Endothelial cell (in vitro differentiated cells): ENCODE measurements at regions not wholly inside any gene's neighbourhood (a gene's known extent, or its start where the extent isn't known, plus 50 kb on each side); places are given as distances from the start of the nearest gene placed in this dataset.

Source experiments
- DNase-seq: peaks from one replicate; pipeline ENCODE4 v3.0.0; 2021; ENCODE audit warnings: low spot score
- H3K27ac Mint-ChIP-seq: one replicate; pipeline ENCODE4 v1.8.0; 2021; ENCODE audit warnings: mixed read lengths, inconsistent platforms; ENCODE audit not compliant: unreplicated experiment
- H3K27me3 Mint-ChIP-seq: one replicate; pipeline ENCODE4 v1.8.0; 2021; ENCODE audit warnings: mild to moderate bottlenecking, moderate library complexity, mixed read lengths, inconsistent platforms; ENCODE audit not compliant: unreplicated experiment
- H3K36me3 Mint-ChIP-seq: one replicate; pipeline ENCODE4 v1.8.0; 2021; ENCODE audit warnings: mild to moderate bottlenecking, low read depth, mixed read lengths, inconsistent platforms; ENCODE audit not compliant: unreplicated experiment
- H3K4me1 Mint-ChIP-seq: one replicate; pipeline ENCODE4 v1.8.0; 2021; ENCODE audit warnings: mild to moderate bottlenecking, mixed read lengths, inconsistent platforms; ENCODE audit not compliant: unreplicated experiment
- H3K4me3 Mint-ChIP-seq: one replicate; pipeline ENCODE4 v1.8.0; 2021; ENCODE audit warnings: mild to moderate bottlenecking, mixed read lengths, inconsistent platforms; ENCODE audit not compliant: unreplicated experiment
- H3K9me3 Mint-ChIP-seq: one replicate; pipeline ENCODE4 v1.8.0; 2021; ENCODE audit warnings: mixed read lengths, inconsistent platforms; ENCODE audit not compliant: unreplicated experiment
- TF ChIP-seq, protein P1 (sequence below): fragments of 200-600 bp; sonication (generic); IDR thresholded peaks from one replicate; pipeline ENCODE4 v1.5.0; 2021; ENCODE audit warnings: antibody characterized with exemption; ENCODE audit not compliant: unreplicated experiment

- no peaks in the 10 kb centered on the region for H3K36me3 Mint-ChIP-seq
- no peaks in the 10 kb centered on the region for H3K9me3 Mint-ChIP-seq
- no peak overlapping the region for H3K27ac Mint-ChIP-seq
- H3K27me3 Mint-ChIP-seq, result peaks cover 3% of the 10 kb centered on the region
- TF ChIP-seq, protein P1, sequence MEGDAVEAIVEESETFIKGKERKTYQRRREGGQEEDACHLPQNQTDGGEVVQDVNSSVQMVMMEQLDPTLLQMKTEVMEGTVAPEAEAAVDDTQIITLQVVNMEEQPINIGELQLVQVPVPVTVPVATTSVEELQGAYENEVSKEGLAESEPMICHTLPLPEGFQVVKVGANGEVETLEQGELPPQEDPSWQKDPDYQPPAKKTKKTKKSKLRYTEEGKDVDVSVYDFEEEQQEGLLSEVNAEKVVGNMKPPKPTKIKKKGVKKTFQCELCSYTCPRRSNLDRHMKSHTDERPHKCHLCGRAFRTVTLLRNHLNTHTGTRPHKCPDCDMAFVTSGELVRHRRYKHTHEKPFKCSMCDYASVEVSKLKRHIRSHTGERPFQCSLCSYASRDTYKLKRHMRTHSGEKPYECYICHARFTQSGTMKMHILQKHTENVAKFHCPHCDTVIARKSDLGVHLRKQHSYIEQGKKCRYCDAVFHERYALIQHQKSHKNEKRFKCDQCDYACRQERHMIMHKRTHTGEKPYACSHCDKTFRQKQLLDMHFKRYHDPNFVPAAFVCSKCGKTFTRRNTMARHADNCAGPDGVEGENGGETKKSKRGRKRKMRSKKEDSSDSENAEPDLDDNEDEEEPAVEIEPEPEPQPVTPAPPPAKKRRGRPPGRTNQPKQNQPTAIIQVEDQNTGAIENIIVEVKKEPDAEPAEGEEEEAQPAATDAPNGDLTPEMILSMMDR, result no peak
- no peaks in the 10 kb centered on the region for H3K4me1 Mint-ChIP-seq
- H3K4me3 Mint-ChIP-seq, result no peak overlapping the region
- DNase-seq, result no peak
Measured at GRCh38 chr20:11814267-11814666, 103.4 kb upstream of the BTBD3 start.

DNA sequence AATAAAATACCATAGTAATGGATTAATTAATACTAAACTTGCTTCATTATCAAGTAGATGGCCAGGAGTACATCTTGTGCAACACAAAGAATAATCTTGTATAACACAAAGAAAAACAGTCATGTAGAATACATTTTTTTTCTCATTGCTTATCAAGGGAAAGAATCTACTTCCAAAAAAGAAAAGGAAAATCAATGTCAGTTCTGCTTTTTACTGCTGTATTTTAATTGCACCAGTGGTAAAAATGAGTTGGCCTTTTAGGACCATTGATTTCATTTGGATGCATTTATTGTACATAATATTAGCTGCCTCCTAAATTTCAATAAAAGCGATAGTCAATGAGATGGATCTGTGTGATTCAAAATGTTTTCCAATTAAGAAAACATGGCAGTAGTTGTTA is 96.9 kb upstream of the BTBD3 start:
- Mint-ChIP-seq H3K36me3 (no peaks in the 10 kb centered on the region), H3K9me3 (no peaks in the 10 kb centered on the region), H3K27ac (no peak overlapping the region), H3K4me1 (peaks cover 7% of the 10 kb centered on the region), H3K4me3 (no peak overlapping the region), H3K27me3 (no peaks in the 10 kb centered on the region)
- DNase-seq, result no peak
- TF ChIP-seq, protein P1, result no peak

DNA sequence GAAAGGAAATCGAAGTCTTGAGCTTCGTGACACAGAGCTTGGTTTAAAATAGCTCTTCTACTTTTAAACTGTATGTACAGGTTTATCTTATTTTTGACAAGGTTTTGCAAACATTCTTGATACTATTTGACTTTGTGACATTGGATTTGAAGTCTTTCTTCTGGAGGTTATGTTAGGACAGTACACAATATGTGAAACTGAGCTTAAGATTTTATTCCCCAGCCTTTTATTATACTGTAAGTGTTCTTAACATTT is 95.2 kb upstream of the BTBD3 start:
- Mint-ChIP-seq H3K4me3 (no peak overlapping the region), H3K27me3 (no peaks in the 10 kb centered on the region), H3K36me3 (no peaks in the 10 kb centered on the region), H3K4me1 (peaks cover 7% of the 10 kb centered on the region), H3K27ac (no peak overlapping the region), H3K9me3 (no peaks in the 10 kb centered on the region)
- TF ChIP-seq, protein P1, result no peak
- DNase-seq, result no peak

- TF ChIP-seq, protein P1, result no peak
Measured at GRCh38 chr20:11826334-11826733, 91.4 kb upstream of the BTBD3 start.

GRCh38 chr20:11832397-11832796 is 85.3 kb upstream of the BTBD3 start:
- TF ChIP-seq, protein P1, result no peak
- no peaks in the 10 kb centered on the region for H3K36me3 Mint-ChIP-seq

More at GRCh38 chr20:11826334-11826733, 91.4 kb upstream of the BTBD3 start:
- H3K36me3 Mint-ChIP-seq, result no peaks in the 10 kb centered on the region
- no peaks in the 10 kb centered on the region for H3K4me1 Mint-ChIP-seq
- no peak overlapping the region for H3K4me3 Mint-ChIP-seq
- no peak overlapping the region for H3K27ac Mint-ChIP-seq
- H3K9me3 Mint-ChIP-seq, result no peaks in the 10 kb centered on the region
- DNase-seq, result no peak
- H3K27me3 Mint-ChIP-seq, result no peaks in the 10 kb centered on the region

More at GRCh38 chr20:11832397-11832796, 85.3 kb upstream of the BTBD3 start:
- no peaks in the 10 kb centered on the region for H3K4me1 Mint-ChIP-seq
- no peaks in the 10 kb centered on the region for H3K27me3 Mint-ChIP-seq
- no peaks in the 10 kb centered on the region for H3K9me3 Mint-ChIP-seq
- H3K27ac Mint-ChIP-seq, result no peak overlapping the region
- no peak overlapping the region for H3K4me3 Mint-ChIP-seq
- no peak for DNase-seq
